GM12872 (cell line): ENCODE measurements at regions not wholly inside any gene's neighbourhood (a gene's known extent, or its start where the extent isn't known, plus 50 kb on each side); places are given as distances from the start of the nearest gene placed in this dataset.

Experiments used
- TF ChIP-seq, protein P1 (sequence below): IDR thresholded peaks from 3 replicates; pipeline ENCODE4 v1.5.1; 2011; ENCODE audit warnings: low read depth, mild to moderate bottlenecking, low read length, moderate library complexity; ENCODE audit not compliant: insufficient read depth

DNA sequence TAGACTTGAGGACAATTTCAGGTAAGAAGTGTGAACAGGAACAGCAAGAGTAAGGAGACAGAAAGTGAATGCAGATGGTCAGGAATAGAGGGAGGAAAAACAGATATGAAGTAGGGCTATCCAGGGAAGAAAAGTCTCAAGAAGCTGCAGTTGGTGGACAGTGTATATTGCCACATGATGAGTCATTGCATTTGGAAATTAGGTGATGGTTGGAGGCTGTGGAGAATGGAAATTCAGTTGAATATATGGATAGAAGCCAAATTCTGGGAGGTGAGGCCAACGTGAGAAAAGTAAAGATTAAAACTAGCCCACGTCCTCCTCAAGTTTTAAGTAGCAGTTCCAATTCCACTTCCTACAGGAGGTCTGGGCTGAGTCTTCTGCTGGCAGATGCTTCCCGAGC lies 158.4 kb downstream of the UBE2E3 start:
- TF ChIP-seq, protein P1, sequence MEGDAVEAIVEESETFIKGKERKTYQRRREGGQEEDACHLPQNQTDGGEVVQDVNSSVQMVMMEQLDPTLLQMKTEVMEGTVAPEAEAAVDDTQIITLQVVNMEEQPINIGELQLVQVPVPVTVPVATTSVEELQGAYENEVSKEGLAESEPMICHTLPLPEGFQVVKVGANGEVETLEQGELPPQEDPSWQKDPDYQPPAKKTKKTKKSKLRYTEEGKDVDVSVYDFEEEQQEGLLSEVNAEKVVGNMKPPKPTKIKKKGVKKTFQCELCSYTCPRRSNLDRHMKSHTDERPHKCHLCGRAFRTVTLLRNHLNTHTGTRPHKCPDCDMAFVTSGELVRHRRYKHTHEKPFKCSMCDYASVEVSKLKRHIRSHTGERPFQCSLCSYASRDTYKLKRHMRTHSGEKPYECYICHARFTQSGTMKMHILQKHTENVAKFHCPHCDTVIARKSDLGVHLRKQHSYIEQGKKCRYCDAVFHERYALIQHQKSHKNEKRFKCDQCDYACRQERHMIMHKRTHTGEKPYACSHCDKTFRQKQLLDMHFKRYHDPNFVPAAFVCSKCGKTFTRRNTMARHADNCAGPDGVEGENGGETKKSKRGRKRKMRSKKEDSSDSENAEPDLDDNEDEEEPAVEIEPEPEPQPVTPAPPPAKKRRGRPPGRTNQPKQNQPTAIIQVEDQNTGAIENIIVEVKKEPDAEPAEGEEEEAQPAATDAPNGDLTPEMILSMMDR = no peak

DNA sequence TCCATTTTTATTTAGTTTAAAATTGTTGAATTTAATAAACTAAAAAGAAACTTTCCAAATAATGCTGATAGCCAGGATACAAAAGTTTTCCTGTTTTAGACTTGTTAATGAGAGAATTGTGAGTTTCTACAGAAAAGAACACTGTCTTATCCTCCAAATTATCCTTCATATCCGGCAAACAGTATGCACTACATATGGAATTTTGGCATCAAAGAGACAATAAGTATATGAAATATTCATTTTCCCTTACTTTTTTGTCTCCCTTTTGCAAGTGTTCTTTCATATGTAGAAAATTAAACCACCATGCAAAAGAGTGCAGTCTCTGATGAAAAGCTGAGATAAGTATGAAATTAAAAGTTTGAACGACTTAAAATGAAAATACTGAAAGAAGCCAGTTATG lies 159.4 kb downstream of the UBE2E3 start:
- TF ChIP-seq, protein P1 = no peak

DNA sequence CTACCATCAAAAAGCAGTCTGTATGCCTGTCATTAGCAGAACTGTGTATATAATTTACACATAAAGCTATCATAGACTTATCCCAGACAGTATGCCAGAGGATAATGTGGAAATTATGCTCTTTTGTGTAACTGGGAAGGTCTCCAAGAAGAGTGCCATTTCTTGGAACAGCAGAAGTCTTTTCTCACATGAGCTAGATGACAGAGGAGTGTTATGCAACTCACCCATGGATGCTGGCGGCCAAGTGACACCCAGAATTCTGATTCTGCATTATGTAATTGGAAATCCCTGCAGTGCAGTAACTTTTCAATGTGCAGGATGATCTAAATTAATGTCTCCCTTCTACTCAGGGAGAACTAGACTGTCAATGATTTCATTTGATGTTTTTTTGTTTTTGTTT lies 160.0 kb downstream of the UBE2E3 start:
- TF ChIP-seq, protein P1 = no peak

DNA sequence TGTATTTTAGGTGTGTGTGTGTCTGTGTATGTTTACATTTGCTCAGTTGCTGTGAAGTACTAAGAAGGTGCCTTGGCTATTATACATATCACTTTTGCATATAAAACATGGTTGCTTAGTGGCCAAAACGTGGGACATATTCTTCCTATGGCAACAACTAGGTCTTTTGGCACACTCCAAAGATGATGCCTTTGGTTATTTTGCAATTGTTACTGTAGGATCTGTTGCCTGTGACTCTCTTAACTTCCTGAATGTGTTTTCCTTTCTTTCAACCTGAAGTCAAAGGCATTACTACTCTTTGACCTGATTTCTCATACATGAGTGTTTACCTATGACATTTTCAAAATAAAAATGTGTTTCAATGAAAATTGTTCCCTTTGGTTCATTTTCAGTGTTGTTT lies 160.5 kb downstream of the UBE2E3 start:
- TF ChIP-seq, protein P1 = no peak

DNA sequence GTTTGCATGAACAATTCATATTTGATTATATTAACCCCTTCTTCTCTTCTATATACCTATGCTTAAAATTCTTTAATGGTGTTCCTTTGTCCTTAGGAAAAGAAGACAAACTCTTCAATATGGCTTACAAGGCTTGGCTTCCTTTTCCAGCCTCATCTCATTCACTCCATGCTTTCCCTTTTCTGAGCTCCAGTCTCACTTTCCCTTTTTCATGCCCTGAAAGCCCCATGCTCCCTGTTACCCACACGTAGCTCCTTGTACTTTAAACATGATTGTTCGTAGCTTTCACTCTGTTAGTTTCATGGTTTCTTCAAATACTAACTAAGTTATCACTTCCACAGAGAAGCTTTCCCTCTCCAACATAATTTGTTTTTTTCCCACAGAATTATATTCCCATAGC lies 161.3 kb downstream of the UBE2E3 start:
- TF ChIP-seq, protein P1 = no peak

DNA sequence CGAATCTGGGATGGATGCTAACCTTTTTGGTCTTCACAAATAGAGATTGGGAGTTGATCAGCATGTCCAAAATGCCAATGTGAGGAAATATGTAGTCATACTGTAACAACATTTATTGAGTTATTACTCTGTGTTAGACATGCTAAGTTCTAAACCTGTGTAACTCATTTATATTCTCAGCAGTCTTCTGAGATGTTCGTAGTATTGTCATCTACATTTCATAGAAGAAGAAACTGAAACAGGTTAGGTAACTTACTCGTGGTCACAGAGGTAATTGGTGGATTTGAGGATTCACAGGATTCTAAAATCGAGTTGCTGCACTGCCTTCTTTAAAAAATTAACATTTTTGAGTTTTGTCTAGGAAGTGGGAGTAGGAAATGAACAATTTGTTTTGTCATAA lies 162.1 kb downstream of the UBE2E3 start:
- TF ChIP-seq, protein P1 = no peak

DNA sequence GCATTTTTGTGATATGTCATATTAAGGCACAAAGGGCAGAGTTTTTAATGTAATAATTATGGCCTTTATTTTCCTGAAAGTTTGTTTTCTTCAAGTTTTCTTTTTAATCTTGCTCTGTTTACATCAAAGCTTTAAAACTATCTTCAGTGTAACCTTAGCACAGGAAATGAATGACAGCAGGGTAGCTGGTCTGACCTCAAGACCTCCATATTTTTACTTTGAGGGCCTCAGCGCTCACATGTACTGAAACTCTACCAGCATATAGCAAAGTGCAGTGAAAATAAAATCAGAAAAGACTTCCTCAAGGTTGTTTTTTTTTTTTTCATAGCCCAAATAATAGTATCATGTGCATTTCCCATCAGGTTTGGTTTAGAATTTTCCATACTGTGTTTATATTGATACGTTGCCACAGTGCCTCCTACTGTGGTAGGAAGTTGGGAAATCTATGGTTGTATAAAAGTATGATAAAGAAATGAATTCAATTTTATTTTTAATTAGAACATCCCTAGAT lies 163.4 kb downstream of the UBE2E3 start:
- TF ChIP-seq, protein P1 = no peak
